ENCODE measurements at regions not wholly inside any gene's neighbourhood (a gene's known extent, or its start where the extent isn't known, plus 50 kb on each side); places are given as distances from the start of the nearest gene placed in this dataset.

GRCh38 chr3:40764747-40765146, 240.0 kb downstream of the ZNF621 start:
- Histone ChIP-seq H3K4me3 (ENCODE audit: low read length, poor library complexity, severe bottlenecking) (no peak overlapping the region), H3K36me3 (ENCODE audit: insufficient read depth, low read length) (no peaks in the 10 kb centered on the region), H3K79me2 (ENCODE audit: insufficient read depth, low read length) (no peaks in the 10 kb centered on the region), H3K9me2 (replicated peaks; ENCODE audit: low read depth, low read length) (no peaks in the 10 kb centered on the region), H3F3A (ENCODE audit: low read depth) (no peaks in the 10 kb centered on the region), H3K9ac (ENCODE audit: low read depth, low read length, poor library complexity, severe bottlenecking) (no peak overlapping the region), H3K27me3 (ENCODE audit: insufficient read depth, low read length, poor library complexity, severe bottlenecking) (no peaks in the 10 kb centered on the region), H3K9me3 (ENCODE audit: insufficient read depth, low read depth, low read length) (no peaks in the 10 kb centered on the region), H3K4me1 (ENCODE audit: insufficient read depth, low read length, poor library complexity, severe bottlenecking) (no peaks in the 10 kb centered on the region), H4K20me1 (ENCODE audit: insufficient read depth, low read length, poor library complexity, severe bottlenecking) (no peaks in the 10 kb centered on the region), H2AFZ (ENCODE audit: low read length) (no peak overlapping the region), H3K4me2 (ENCODE audit: low read depth, low read length, poor library complexity, severe bottlenecking) (no peak overlapping the region)
- TF ChIP-seq CTCF (conservative IDR thresholded peaks at IDR 0.05; ENCODE audit: low read length) (no peak), EZH2phosphoT487 (IDR thresholded peaks at IDR 0.05; ENCODE audit: borderline replicate concordance) (no peak)

- H3K4me2 ChIP-seq (ENCODE audit: low read depth, low read length, poor library complexity, severe bottlenecking): no peak overlapping the region
- H3K9ac ChIP-seq (ENCODE audit: low read depth, low read length, poor library complexity, severe bottlenecking): no peak overlapping the region
- H4K20me1 ChIP-seq (ENCODE audit: insufficient read depth, low read length, poor library complexity, severe bottlenecking): no peaks in the 10 kb centered on the region
- H3K9me2 ChIP-seq (replicated peaks; ENCODE audit: low read depth, low read length): no peaks in the 10 kb centered on the region
- H3K79me2 ChIP-seq (ENCODE audit: insufficient read depth, low read length): no peaks in the 10 kb centered on the region
- no peaks in the 10 kb centered on the region for H3K36me3 ChIP-seq (ENCODE audit: insufficient read depth, low read length)
- no peaks in the 10 kb centered on the region for H3K4me1 ChIP-seq (ENCODE audit: insufficient read depth, low read length, poor library complexity, severe bottlenecking)
- H3F3A ChIP-seq (ENCODE audit: low read depth): no peaks in the 10 kb centered on the region
- no peak for TF ChIP-seq EZH2phosphoT487 (IDR thresholded peaks at IDR 0.05; ENCODE audit: borderline replicate concordance)
- TF ChIP-seq CTCF (conservative IDR thresholded peaks at IDR 0.05; ENCODE audit: low read length): no peak
- no peak overlapping the region for H3K4me3 ChIP-seq (ENCODE audit: low read length, poor library complexity, severe bottlenecking)
- H2AFZ ChIP-seq (ENCODE audit: low read length): no peak overlapping the region
- H3K9me3 ChIP-seq (ENCODE audit: insufficient read depth, low read depth, low read length): no peaks in the 10 kb centered on the region
- H3K27me3 ChIP-seq (ENCODE audit: insufficient read depth, low read length, poor library complexity, severe bottlenecking): no peaks in the 10 kb centered on the region
Observed at GRCh38 chr3:40765884-40766283, 241.1 kb downstream of the ZNF621 start.

- Histone ChIP-seq H2AFZ (ENCODE audit: low read length) (no peak overlapping the region), H3K27me3 (ENCODE audit: insufficient read depth, low read length, poor library complexity, severe bottlenecking) (no peaks in the 10 kb centered on the region), H3K79me2 (ENCODE audit: insufficient read depth, low read length) (no peaks in the 10 kb centered on the region), H3K9me3 (ENCODE audit: insufficient read depth, low read depth, low read length) (no peaks in the 10 kb centered on the region), H3K4me1 (ENCODE audit: insufficient read depth, low read length, poor library complexity, severe bottlenecking) (no peaks in the 10 kb centered on the region), H3K4me2 (ENCODE audit: low read depth, low read length, poor library complexity, severe bottlenecking) (no peak overlapping the region), H3K36me3 (ENCODE audit: insufficient read depth, low read length) (no peaks in the 10 kb centered on the region), H4K20me1 (ENCODE audit: insufficient read depth, low read length, poor library complexity, severe bottlenecking) (no peaks in the 10 kb centered on the region), H3K4me3 (ENCODE audit: low read length, poor library complexity, severe bottlenecking) (no peak overlapping the region), H3F3A (ENCODE audit: low read depth) (no peaks in the 10 kb centered on the region), H3K9ac (ENCODE audit: low read depth, low read length, poor library complexity, severe bottlenecking) (no peak overlapping the region), H3K9me2 (replicated peaks; ENCODE audit: low read depth, low read length) (no peaks in the 10 kb centered on the region)
- TF ChIP-seq CTCF (conservative IDR thresholded peaks at IDR 0.05; ENCODE audit: low read length): no peak
- no peak for TF ChIP-seq EZH2phosphoT487 (IDR thresholded peaks at IDR 0.05; ENCODE audit: borderline replicate concordance)
Observed at GRCh38 chr3:40766396-40766795, 241.6 kb downstream of the ZNF621 start.

Measured in Loucy (cell line).